Stimulated activated naive CD4-positive, alpha-beta T cell treated with Interleukin-2 at 50 U/mL for 16 hours (primary cell): ENCODE measurements at regions not wholly inside any gene's neighbourhood (a gene's known extent, or its start where the extent isn't known, plus 50 kb on each side); places are given as distances from the start of the nearest gene placed in this dataset.
"Not testable (repeated sequence)": the region's sequence is repeated elsewhere in the genome, so short reads cannot be mapped to it uniquely, and the experiment has no call there.

Source experiments
- DNase-seq: peaks from one replicate; lab custom pipeline; 2025; lab: John Stamatoyannopoulos, UW

- no peak for DNase-seq
Measured at GRCh38 chr4:124105212-124105611, 607.3 kb downstream of the ANKRD50 start.

- no peak for DNase-seq
Measured at GRCh38 chr4:124111411-124111810, 601.1 kb downstream of the ANKRD50 start.

GRCh38 chr4:124111922-124112321, 600.6 kb downstream of the ANKRD50 start:
- no peak for DNase-seq

GRCh38 chr4:124118061-124118460, 594.5 kb downstream of the ANKRD50 start:
- DNase-seq = no peak

GRCh38 chr4:124121461-124121971, 591.0 kb downstream of the ANKRD50 start:
- no peak for DNase-seq

GRCh38 chr4:124123181-124123580, 589.4 kb downstream of the ANKRD50 start:
- DNase-seq = no peak

- no peak for DNase-seq
Measured at GRCh38 chr4:124123721-124124120, 588.8 kb downstream of the ANKRD50 start.

- DNase-seq = not testable (repeated sequence)
Measured at GRCh38 chr4:124131324-124131723, 581.2 kb downstream of the ANKRD50 start.

- no peak for DNase-seq
Measured at GRCh38 chr4:124132161-124132560, 580.4 kb downstream of the ANKRD50 start.

- DNase-seq = no peak
Measured at GRCh38 chr4:124133753-124134152, 578.8 kb downstream of the ANKRD50 start.

GRCh38 chr4:124135409-124135813, 577.1 kb downstream of the ANKRD50 start:
- no peak for DNase-seq

GRCh38 chr4:124139044-124139443, 573.5 kb downstream of the ANKRD50 start:
- no peak for DNase-seq

GRCh38 chr4:124143632-124144031, 568.9 kb downstream of the ANKRD50 start:
- no peak for DNase-seq

GRCh38 chr4:124144238-124144654, 568.3 kb downstream of the ANKRD50 start:
- DNase-seq = no peak

- DNase-seq = no peak
Measured at GRCh38 chr4:124146068-124146467, 566.5 kb downstream of the ANKRD50 start.

- DNase-seq = no peak
Measured at GRCh38 chr4:124151031-124151430, 561.5 kb downstream of the ANKRD50 start.

GRCh38 chr4:124152132-124152531, 560.4 kb downstream of the ANKRD50 start:
- no peak for DNase-seq

- no peak for DNase-seq
Measured at GRCh38 chr4:124155239-124155638, 557.3 kb downstream of the ANKRD50 start.

- no peak for DNase-seq
Measured at GRCh38 chr4:124157396-124158083, 555.0 kb downstream of the ANKRD50 start.

- DNase-seq = no peak
Measured at GRCh38 chr4:124163401-124163800, 549.1 kb downstream of the ANKRD50 start.

- DNase-seq = no peak
Measured at GRCh38 chr4:124167602-124168001, 544.9 kb downstream of the ANKRD50 start.

GRCh38 chr4:124169524-124169923, 543.0 kb downstream of the ANKRD50 start:
- not testable (repeated sequence) for DNase-seq

GRCh38 chr4:124173912-124174311, 538.6 kb downstream of the ANKRD50 start:
- DNase-seq = no peak
